Fibroblast of gingiva (primary cell): ENCODE measurements at regions not wholly inside any gene's neighbourhood (a gene's known extent, or its start where the extent isn't known, plus 50 kb on each side); places are given as distances from the start of the nearest gene placed in this dataset.

ENCODE experiments used
- DNase-seq: peaks from one replicate; pipeline ENCODE4 v3.0.0-alpha.2; 2011; ENCODE audit warnings: low read depth

DNA sequence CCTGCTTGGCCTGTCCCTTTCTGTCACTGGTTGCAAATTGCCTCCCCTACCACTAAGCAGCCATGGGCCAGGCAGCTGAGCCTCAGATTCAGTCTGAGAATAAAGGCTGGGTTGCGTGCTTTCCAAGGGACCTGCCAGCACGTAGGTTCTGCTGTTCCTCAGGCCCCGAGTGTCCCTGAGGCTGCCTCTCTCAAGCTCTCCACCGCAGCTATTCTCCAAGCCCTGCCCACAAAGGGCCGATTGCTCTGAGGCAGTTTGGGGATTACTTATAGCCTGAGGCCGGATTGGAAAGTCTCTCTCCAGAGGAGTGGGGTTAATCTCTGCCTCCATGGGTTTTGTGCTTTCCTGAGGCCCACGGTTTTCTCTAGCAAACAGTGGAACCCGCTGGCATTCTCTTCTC lies 590.7 kb downstream of the BCOR start:
- no peak for DNase-seq

DNA sequence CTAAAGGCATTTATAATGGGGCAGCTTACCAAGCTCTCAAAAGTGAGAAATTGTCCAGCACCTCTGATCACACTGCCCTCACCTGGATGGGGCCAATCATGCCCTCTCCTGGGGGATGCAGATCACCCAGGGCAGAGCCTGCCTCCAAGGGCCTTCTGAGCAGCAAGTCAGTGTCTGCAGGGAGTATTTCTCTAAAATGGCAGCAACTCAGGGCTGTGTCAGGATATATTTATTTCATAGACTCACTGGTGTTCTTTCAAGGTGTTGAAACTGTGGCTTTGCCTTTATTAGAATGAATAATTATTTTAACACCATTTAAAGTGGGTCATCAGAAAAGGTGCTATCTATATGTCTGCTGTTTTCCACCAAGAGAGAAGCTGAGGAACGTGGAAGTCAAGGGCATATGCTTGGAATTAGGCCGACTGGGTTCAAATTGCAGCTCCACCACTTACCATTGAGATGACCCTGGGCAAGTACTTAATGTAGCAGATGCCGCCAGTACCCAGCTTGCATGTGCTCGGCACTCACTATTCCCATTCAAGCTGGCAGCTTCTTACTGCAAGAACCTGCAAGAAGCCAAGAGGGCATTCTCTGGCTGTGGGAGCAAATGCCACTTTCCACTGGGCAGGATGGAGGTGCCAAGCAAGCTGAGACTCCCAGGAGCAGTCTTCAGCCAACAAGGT lies 590.0 kb downstream of the BCOR start:
- no peak for DNase-seq

DNA sequence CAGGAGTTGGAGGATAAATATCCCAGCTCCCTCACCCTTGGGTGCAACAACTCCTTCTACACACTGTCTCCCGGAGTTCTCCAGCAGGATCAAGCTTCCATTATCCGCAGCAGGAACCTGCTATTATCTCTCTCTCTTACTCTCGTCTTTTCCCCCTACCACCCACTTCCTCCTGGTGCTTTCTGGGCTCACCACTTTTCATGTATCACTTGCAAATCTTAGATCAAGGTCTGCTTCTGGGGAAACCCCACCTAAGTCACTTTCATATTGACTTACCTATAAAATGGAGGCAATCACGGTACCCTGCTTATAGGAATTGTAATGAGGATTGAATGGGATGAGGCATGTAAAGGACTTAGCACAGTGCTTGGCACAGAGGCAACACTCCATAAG lies 589.5 kb downstream of the BCOR start:
- no peak for DNase-seq

DNA sequence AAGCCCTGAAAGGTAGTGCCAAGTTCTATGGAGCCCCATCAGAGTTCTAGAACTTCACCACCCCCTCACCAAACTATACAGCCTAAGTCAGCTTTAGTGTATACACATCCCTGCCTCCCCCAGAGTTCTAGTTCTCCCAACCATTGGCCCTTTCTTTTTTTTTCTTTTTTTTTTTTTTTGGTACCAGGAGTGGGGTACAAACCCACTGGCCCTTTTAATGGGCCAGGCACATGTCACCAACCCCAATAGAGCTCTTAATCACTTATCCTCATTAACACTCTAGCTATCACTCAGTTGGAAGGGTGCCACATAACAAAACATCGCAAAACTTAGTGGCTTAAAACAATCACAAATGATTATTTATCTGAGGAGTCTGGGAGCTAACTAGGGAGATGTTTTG lies 588.6 kb downstream of the BCOR start:
- no peak for DNase-seq

DNA sequence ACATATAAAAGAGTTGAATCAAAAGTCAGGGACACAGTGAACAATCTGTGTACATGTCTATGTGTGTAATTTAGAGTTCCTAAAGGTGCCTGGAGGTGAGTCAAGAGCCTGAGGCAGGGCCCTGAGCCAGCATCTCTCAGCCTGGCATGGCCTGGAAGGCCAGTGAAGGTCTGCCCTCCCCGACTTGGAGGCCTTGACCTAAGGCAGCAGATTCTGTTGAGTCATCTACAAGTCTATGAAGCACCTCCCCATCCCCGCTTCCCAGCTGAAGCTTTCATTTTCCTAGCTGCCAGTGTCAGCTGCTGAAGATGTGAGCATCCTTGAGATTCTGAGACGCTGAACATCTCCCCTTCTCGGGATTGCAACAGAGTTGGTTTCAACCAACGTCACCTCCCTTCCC lies 583.9 kb downstream of the BCOR start:
- no peak for DNase-seq

DNA sequence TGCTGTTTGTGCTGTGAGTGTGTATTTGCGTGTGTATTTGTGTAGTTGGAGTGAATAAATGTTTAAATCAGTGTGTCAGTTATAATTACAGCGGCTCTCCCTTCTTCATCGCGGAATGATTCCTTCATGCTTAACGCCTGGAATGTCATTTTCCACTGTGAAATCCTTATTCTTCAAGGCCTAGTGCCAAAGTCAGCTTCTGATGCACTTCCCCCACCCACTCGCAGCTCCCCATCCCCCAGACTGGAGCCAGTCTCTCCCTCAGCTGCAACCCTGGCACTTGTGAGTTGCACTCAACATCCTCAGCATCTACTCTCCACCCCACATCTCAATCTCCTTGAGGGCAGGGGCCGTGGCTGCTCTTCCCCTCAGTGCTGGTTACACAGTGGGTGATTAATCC lies 583.0 kb downstream of the BCOR start:
- DNase-seq: no peak

DNA sequence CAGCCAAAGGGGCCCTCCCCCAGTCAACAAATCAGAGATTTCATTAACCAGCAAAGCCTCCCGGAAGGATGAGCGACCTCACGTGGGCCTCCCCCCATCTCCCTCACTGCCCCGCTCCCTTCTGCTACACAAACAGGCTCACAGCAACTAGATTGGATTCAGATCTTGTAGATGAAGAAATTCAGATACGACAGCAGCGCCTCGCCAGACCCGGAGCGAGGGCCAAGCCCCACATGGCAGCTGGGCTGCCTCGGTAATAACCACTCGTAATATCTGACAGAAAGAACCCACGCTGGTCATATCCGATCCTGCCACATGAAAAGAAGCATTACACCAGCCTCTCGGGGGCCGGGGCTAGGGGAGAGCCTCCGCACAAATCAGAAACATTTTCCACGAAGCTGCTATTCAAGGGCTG lies 581.3 kb downstream of the BCOR start:
- no peak for DNase-seq

DNA sequence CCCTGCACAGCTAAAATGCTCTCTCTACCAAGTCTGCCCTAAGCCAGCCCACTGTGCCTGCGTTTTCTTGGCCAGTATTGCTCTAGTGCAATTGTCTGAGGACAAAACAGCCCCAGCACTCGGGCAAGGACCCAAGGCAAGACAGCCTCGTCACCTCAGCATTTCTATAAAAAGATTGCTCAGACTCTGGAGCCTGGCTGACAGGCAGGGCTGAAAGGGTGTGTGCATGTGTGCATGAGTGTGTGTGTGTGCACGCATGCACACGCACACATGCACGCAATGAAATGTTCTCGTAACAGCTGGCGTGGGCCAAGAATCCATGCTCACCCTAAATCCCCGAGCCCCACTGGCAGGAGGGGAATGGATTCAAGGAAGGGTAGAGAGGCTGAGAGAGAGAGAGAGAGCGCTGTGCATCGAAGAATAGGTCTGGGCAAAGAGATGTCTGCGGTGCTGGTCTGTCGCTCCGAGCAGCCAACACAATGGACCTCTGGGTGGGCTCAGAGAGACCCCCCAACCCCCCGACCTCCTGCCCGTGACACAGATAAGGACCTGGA lies 579.2 kb downstream of the BCOR start:
- no peak for DNase-seq

DNA sequence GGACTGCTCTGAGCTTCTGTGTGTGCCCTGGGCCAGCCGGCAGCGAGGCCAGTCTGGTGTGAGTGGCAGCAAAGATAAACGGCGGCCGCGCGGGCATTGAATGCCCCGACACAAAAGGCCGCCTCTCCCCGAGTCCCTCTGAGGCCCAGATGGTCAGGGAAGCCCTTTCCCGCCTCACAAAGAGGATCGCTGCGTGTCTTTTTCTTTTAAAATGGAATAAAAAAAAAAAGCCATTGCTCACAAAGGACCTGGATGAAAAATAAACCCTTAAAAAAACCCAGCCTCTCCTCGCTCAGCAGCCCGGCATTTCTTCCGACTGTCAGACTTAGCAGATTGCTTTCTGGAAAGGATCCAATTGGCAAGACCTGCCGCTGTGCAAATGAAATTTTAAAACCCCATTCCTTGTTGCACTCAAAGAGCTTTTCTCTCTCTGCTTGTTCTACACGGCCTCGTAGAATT lies 578.7 kb downstream of the BCOR start:
- no peak for DNase-seq

DNA sequence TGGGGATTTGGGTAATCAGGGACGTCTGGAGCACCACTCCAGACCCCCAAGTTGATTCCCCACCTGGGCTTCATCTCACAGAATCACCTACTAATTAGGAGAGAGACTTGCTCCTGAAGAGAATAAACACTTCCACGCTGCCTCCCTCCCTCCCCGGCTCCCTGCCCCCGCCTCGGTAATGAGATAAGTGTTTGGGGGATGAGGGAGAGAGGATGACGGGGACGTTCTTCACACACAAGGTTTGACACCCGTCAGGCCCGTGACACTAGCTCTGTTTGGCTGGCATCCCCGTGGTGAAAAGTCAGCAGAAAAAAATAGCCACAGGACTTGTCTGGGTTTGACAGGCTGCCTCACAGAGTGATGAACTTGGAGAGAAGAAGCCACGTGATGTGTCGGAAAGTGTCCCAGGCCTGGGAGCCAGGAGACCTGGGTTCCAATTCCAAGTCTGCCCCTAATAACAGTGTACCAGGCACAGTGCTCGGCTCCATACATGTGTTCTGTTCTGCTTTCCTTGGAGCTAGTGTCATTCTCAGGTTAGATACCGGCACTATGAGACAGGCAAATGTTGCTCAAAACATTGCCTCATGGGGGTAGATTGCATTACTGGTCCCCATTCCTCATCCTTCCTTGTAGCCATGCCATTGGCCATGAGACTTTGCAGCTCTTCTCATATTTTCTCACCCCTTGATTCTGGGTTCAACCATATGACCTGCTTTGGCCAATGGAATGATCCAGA lies 578.0 kb downstream of the BCOR start:
- no peak for DNase-seq

DNA sequence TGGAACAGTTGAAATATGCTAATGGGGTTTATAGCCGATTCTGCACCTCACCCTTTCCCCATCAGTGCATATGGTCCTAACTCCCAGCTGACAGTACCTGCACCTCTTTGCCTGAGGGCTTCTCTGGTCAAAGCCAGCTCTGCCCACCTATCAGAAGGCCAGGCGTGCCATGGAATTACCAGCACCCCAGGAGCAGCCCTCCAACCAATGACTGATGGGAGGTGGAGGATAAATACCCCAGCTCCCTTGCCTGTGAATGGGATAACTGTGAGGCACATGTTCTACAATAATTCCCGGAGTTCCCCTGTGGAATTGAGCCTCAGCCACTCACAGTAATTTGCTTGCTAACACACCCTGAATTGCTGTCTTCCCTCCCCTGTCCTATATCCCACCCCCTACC lies 572.0 kb downstream of the BCOR start:
- no peak for DNase-seq

DNA sequence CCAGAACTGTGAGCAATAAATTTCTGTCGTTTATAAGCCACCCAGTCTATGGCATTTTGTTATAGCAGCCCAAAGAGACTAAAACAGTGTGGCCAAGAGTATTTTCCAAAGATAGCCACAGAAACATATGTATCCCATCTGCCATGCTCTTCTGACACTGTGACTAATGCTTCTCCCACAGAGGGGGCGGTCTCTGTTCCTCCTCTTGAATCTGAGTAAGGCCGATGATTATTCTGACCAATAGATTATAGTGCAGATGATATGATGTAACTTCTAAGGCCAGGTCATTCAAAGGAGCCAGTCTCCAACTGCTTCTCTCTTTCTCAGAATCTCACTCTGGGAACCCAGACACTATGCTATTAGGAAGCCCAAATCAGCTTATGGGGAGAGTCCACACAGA lies 570.7 kb downstream of the BCOR start:
- DNase-seq: no peak

DNA sequence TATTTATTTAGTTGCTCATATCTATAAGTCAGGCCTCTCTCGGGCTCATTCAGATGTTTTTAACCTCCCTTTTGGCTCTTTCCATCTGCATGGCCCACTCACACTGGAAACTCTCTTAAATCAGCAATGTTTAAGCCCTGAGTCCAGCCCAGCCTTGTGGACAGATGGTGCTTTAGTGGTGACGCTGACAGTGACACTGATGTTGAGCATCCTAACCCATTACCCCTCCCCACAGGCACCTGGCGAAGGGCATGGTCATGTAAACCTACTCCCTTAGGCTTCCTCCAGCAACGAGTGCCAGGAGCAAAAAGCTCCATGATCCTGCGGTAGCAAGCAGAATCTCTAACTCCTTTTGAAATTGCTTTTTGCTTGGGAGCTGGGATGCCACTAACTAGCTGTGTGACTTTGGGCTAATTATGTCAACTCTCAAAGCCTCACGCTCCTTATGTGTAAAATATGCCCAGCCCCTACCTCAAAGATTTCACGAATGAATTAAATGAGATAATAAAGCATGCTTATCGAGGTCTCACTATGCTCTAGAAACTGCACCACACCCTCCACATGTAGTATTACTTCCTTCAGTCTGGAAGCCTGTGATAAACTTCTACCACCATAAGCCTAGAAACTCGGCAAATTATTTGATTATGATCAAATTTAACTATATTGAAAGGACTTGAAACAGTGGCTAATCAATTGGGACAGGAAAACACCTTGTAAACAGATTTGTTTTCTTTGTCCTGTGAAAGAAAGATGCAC lies 569.4 kb downstream of the BCOR start:
- no peak for DNase-seq

DNA sequence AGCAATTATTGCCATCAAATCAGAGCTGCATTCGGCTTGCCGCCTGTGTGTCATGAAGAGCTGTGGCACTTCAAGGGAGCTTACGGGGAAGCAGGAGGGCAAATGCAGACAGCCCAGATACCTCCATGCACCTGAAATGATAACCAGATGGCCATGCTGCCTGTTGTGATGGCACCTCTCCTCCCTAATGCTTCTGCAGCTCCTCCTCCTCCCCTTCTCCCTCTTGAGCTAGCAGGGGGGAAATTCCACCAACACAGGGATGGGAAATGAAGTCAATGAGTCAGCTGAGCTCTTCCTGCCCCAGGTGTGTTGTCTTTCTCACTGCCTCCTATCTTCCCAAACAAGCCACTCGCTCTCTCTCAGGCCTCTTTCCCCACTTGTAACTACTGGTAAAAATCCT lies 565.0 kb downstream of the BCOR start:
- no peak for DNase-seq

DNA sequence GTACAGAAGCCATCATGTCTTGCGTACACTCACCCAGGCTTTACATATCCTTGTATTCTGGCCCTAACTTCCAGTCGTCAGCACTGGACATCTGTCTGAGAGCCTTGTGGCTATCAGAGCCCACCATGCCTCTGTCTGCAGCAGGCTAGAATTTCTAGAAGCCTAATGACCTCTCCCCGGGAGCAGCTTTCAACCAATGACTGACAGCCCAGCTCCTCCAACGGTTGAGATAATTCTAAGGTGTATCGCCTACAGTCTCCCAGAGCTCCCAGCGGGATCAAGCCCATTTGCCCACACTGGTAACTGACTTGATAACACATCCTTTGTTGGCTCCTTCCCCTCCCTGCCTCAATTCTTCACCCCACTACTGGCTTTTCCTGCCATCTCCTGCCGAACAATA lies 562.8 kb downstream of the BCOR start:
- no peak for DNase-seq

DNA sequence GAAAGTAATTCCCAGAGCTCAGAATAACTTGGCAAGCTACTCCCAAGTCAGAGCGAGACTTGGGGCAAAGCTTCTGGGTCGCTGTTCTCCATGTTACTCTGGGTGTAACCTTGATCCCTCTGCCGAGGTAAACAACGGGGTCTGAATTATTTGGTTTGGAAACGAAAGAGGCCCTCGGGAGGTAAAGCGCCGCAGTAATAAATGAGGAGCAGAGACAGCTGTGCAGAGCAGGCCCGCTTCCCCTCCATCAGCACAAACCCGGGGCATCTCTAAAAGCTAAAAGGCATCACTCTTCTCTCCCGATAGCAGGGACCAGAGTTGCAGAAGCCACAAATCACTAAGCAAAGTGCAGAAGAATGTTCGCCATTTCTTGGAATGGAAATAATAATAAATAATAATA lies 561.5 kb downstream of the BCOR start:
- no peak for DNase-seq

DNA sequence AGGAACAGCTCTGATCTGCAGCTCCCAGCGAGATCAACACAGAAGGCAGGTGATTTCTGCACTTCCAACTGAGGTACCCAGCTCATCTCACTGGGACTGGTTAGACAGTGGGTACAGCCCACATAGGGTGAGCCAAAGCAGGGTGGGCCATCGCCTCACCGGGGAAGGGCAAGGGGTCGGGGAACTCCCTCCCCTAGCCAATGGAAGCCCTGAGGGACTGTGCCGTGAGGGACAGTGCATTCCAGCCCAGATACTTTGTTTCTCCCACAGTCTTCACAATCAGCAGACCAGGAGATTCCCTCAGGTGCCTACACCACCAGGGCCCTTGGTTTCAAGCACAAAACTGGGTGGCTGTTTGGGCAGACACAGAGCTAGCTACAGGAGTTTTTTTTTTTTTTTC lies 555.9 kb downstream of the BCOR start:
- no peak for DNase-seq

DNA sequence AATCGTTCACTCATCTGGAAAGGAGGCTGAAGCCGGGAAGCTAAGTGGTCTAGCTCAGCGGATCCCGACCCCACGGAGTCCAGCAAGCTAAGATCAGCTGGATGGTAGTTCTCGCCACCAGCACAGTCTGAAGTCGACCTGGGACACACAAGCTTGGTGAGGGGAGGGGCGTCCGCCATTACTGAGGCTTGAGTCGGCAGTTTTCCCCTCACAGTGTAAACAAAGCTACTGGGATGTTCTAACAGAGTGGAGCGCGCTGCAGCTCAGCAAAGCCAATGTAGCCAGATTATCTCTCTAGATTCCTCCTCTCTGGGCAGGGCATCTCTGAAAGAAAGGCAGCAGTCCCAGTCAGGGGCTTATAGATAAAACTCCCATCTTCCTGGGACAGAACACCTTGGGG lies 555.4 kb downstream of the BCOR start:
- no peak for DNase-seq

DNA sequence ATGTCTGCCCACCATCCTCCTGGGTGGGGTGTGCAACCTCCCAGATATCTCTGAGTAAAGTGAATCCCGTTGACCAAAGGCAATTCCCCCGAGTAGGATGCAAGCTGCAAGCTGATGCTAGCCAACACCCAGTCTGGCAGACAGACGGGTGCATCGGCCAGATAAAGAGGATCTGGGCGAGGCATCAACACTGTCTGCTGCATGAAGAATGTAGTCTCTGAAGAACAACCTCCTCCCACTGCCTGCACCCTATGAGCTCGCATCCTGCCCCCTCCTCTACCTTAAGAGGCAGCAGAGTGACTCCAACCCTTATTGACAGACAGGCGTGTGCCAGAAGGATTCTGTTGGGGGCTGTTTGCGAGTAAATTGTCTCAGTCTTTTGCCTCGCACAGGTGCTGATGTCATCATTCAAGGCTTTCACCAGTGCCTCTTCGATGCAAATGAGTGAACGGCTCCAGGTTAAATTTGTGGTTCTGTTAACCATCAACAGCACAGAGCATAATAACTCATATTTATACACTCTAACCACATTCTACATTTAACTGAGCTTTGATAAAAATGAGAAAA lies 546.9 kb downstream of the BCOR start:
- no peak for DNase-seq

DNA sequence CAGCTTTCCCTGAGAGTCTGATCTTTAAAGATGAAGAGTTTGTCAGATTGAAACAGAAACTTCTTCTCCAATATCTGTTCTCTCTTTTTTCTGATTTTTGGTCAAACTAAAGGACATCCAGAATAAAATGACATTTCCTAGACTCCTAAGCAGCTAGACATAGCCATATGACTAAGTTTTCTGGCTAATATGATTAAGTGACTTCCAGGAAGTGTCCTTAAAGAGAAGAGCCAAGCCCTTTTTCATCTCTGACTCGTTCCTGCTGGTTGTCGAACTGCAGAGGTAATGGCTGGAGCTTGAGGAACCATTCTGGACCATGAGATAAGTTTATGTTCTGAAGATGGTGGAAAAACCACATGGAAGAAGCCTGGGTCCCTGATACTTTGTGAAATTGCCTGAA lies 546.0 kb downstream of the BCOR start:
- no peak for DNase-seq

DNA sequence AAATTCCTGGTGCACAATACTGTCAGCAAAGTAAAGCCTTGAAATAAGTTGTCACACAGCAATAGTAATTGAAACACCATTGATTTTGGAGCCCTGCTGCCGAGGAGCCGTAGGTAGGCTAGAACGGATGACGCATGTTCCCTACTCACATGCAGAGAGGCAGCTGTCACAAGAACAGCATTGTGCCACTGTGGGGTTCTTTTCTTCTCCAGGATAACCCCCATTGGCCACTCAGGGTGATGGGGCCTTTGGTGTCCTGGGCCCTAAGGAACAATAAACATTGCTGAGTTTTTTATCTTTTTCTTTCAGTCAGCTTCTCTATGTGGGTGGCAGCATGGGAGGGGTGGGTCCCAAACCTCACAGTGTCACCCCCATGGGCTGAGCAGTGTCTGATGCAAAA lies 542.3 kb downstream of the BCOR start:
- no peak for DNase-seq

DNA sequence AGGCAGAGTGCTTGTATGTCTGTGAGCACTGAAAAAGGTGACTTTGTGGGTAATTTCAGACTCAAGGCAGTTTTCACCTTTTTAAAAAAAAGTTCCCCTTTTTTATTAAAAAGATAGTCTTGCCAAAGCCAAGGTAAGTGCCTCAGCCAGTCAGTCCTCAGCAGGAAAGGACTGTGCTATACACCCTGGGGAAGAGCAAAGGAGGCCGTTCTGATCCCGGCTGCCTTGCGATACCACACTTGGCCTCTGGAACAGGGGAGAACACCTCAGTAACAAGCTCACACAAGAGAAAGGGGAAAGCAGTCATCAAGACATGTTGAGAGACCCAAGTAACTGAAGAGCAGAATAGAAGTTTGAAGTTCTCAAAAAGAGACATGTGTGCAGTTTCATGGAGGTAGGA lies 541.7 kb downstream of the BCOR start:
- no peak for DNase-seq

DNA sequence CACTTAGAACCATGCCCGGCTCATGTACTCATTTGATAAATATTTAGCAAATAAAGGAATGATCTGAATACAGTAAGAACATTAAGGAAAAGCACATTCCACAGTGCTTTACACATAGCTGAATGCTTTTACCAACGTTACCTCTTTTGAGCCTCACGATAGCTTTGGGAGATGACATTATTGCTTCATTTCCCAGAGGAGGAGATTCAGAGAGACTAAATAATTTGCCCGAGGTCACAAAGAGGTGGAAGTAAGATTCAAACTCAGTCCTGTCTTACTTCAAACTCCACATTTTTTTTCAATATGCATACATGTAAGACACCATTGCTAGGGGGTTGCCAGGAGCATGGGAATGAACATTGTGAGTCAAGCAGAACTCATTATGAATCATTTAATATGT lies 538.5 kb downstream of the BCOR start:
- no peak for DNase-seq
